ENCODE measurements at regions not wholly inside any gene's neighbourhood (a gene's known extent, or its start where the extent isn't known, plus 50 kb on each side); places are given as distances from the start of the nearest gene placed in this dataset.

GRCh38 chr11:119839476-119840133 lies 110.6 kb upstream of the NECTIN1 start:
- H3K9me3 ChIP-seq (ENCODE audit: control insufficient read depth, insufficient read depth, low read length) = no peaks in the 10 kb centered on the region
- H3K79me2 ChIP-seq (ENCODE audit: control insufficient read depth, low read length) = no peaks in the 10 kb centered on the region
- H4K20me1 ChIP-seq (ENCODE audit: control insufficient read depth, insufficient read depth, low read depth, low read length) = no peaks in the 10 kb centered on the region
- no peak overlapping the region for H3K27ac ChIP-seq (ENCODE audit: low read depth, low read length)
- no peaks in the 10 kb centered on the region for H3F3A ChIP-seq (ENCODE audit: control insufficient read depth, insufficient read depth)
- H3K4me2 ChIP-seq (ENCODE audit: low read length) = no peak overlapping the region
- H3K4me1 ChIP-seq (ENCODE audit: control insufficient read depth, low read length) = no peaks in the 10 kb centered on the region
- H3K36me3 ChIP-seq (ENCODE audit: control insufficient read depth, low read length) = no peaks in the 10 kb centered on the region
- no peaks in the 10 kb centered on the region for H3K9me2 ChIP-seq (replicated peaks; ENCODE audit: control insufficient read depth, low read length)
- TF ChIP-seq EZH2phosphoT487 (IDR thresholded peaks at IDR 0.05; ENCODE audit: borderline replicate concordance, low read length) (no peak), CTCF (IDR thresholded peaks at IDR 0.05; ENCODE audit: low read depth, low read length, poor library complexity, severe bottlenecking) (no peak)
- H3K4me3 ChIP-seq (ENCODE audit: low read length) = no peak overlapping the region
- H3K27me3 ChIP-seq (ENCODE audit: control insufficient read depth, low read length) = peaks cover 12% of the 10 kb centered on the region

GRCh38 chr11:119835753-119836152 lies 106.8 kb upstream of the NECTIN1 start:
- Histone ChIP-seq H3K27me3 (ENCODE audit: control insufficient read depth, low read length) (peaks cover 4% of the 10 kb centered on the region), H3K9me3 (ENCODE audit: control insufficient read depth, insufficient read depth, low read length) (no peaks in the 10 kb centered on the region), H3K9me2 (replicated peaks; ENCODE audit: control insufficient read depth, low read length) (no peaks in the 10 kb centered on the region), H4K20me1 (ENCODE audit: control insufficient read depth, insufficient read depth, low read depth, low read length) (no peaks in the 10 kb centered on the region), H3K27ac (ENCODE audit: low read depth, low read length) (no peak overlapping the region), H3F3A (ENCODE audit: control insufficient read depth, insufficient read depth) (no peaks in the 10 kb centered on the region), H3K36me3 (ENCODE audit: control insufficient read depth, low read length) (no peaks in the 10 kb centered on the region), H3K4me1 (ENCODE audit: control insufficient read depth, low read length) (no peaks in the 10 kb centered on the region), H3K4me2 (ENCODE audit: low read length) (no peak overlapping the region), H3K4me3 (ENCODE audit: low read length) (no peak overlapping the region), H3K79me2 (ENCODE audit: control insufficient read depth, low read length) (no peaks in the 10 kb centered on the region)
- no peak for TF ChIP-seq CTCF (IDR thresholded peaks at IDR 0.05; ENCODE audit: low read depth, low read length, poor library complexity, severe bottlenecking)

- no peaks in the 10 kb centered on the region for H3K36me3 ChIP-seq (ENCODE audit: control insufficient read depth, low read length)
- no peaks in the 10 kb centered on the region for H3K9me2 ChIP-seq (replicated peaks; ENCODE audit: control insufficient read depth, low read length)
- H3F3A ChIP-seq (ENCODE audit: control insufficient read depth, insufficient read depth) = no peaks in the 10 kb centered on the region
- no peaks in the 10 kb centered on the region for H3K27me3 ChIP-seq (ENCODE audit: control insufficient read depth, low read length)
- H3K27ac ChIP-seq (ENCODE audit: low read depth, low read length) = no peak overlapping the region
- no peaks in the 10 kb centered on the region for H3K9me3 ChIP-seq (ENCODE audit: control insufficient read depth, insufficient read depth, low read length)
- no peak for TF ChIP-seq EZH2phosphoT487 (IDR thresholded peaks at IDR 0.05; ENCODE audit: borderline replicate concordance, low read length)
- H3K4me3 ChIP-seq (ENCODE audit: low read length) = no peak overlapping the region
- no peaks in the 10 kb centered on the region for H4K20me1 ChIP-seq (ENCODE audit: control insufficient read depth, insufficient read depth, low read depth, low read length)
- H3K4me2 ChIP-seq (ENCODE audit: low read length) = no peak overlapping the region
- no peaks in the 10 kb centered on the region for H3K4me1 ChIP-seq (ENCODE audit: control insufficient read depth, low read length)
- H3K79me2 ChIP-seq (ENCODE audit: control insufficient read depth, low read length) = no peaks in the 10 kb centered on the region
Measured at GRCh38 chr11:119832202-119832935, 103.4 kb upstream of the NECTIN1 start.

- no peaks in the 10 kb centered on the region for H3F3A ChIP-seq (ENCODE audit: control insufficient read depth, insufficient read depth)
- TF ChIP-seq EZH2phosphoT487 (IDR thresholded peaks at IDR 0.05; ENCODE audit: borderline replicate concordance, low read length) (no peak), CTCF (IDR thresholded peaks at IDR 0.05; ENCODE audit: low read depth, low read length, poor library complexity, severe bottlenecking) (no peak)
- no peaks in the 10 kb centered on the region for H3K36me3 ChIP-seq (ENCODE audit: control insufficient read depth, low read length)
- H3K4me3 ChIP-seq (ENCODE audit: low read length) = no peak overlapping the region
- H3K9me2 ChIP-seq (replicated peaks; ENCODE audit: control insufficient read depth, low read length) = no peaks in the 10 kb centered on the region
- H3K4me1 ChIP-seq (ENCODE audit: control insufficient read depth, low read length) = no peaks in the 10 kb centered on the region
- peaks cover 2% of the 10 kb centered on the region; the same call in 1 of the 2 replicates for H3K27me3 ChIP-seq (ENCODE audit: control insufficient read depth, low read length)
- H3K79me2 ChIP-seq (ENCODE audit: control insufficient read depth, low read length) = no peaks in the 10 kb centered on the region
- H3K9me3 ChIP-seq (ENCODE audit: control insufficient read depth, insufficient read depth, low read length) = no peaks in the 10 kb centered on the region
- H4K20me1 ChIP-seq (ENCODE audit: control insufficient read depth, insufficient read depth, low read depth, low read length) = no peaks in the 10 kb centered on the region
- H3K4me2 ChIP-seq (ENCODE audit: low read length) = no peak overlapping the region
- H3K27ac ChIP-seq (ENCODE audit: low read depth, low read length) = no peak overlapping the region
Measured at GRCh38 chr11:119831011-119831410, 102.0 kb upstream of the NECTIN1 start.
